Peyer's patch (tissue), 4 donors: ENCODE measurements at regions not wholly inside any gene's neighbourhood (a gene's known extent, or its start where the extent isn't known, plus 50 kb on each side); places are given as distances from the start of the nearest gene placed in this dataset.

Experiments used
- POLR2A ChIP-seq, 2 donors: fragments of 450-650 bp; IDR thresholded peaks; one replicate each; pipeline ENCODE4 v1.5.1; 2017; ENCODE audit warnings: antibody characterized with exemption in 2 of 2, mild to moderate bottlenecking in 2 of 2, moderate library complexity in 2 of 2
- TF ChIP-seq, protein P1 (sequence below), 6 experiments: fragments of 450-650 bp in 4 of 6; fragments of 200-600 bp in 2 of 6; sonication (generic) in 1 of 6; IDR thresholded peaks; one replicate each; pipeline ENCODE4 v1.5.1; 2017 to 2019; ENCODE audit warnings: antibody characterized with exemption in 6 of 6, mild to moderate bottlenecking in 3 of 6, moderate library complexity in 1 of 6

- TF ChIP-seq POLR2A (IDR thresholded peaks at IDR 0.05): no peak
- TF ChIP-seq, protein P1, sequence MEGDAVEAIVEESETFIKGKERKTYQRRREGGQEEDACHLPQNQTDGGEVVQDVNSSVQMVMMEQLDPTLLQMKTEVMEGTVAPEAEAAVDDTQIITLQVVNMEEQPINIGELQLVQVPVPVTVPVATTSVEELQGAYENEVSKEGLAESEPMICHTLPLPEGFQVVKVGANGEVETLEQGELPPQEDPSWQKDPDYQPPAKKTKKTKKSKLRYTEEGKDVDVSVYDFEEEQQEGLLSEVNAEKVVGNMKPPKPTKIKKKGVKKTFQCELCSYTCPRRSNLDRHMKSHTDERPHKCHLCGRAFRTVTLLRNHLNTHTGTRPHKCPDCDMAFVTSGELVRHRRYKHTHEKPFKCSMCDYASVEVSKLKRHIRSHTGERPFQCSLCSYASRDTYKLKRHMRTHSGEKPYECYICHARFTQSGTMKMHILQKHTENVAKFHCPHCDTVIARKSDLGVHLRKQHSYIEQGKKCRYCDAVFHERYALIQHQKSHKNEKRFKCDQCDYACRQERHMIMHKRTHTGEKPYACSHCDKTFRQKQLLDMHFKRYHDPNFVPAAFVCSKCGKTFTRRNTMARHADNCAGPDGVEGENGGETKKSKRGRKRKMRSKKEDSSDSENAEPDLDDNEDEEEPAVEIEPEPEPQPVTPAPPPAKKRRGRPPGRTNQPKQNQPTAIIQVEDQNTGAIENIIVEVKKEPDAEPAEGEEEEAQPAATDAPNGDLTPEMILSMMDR (IDR thresholded peaks at IDR 0.05): no peak
These were observed 678.4 kb downstream of the DCDC2C start for GRCh38 chr2:4381773-4382172.
